HL-60 (cell line): ENCODE measurements at regions not wholly inside any gene's neighbourhood (a gene's known extent, or its start where the extent isn't known, plus 50 kb on each side); places are given as distances from the start of the nearest gene placed in this dataset.

ENCODE experiments used
- GABPA ChIP-seq: IDR thresholded peaks from 2 replicates; pipeline ENCODE4 v1.6.1; 2012; ENCODE audit warnings: low read depth
- POLR2AphosphoS5 ChIP-seq: IDR thresholded peaks from 2 replicates; pipeline ENCODE4 v1.6.1; 2012; ENCODE audit warnings: low read depth
- TF ChIP-seq, protein P1 (sequence below): IDR thresholded peaks from one replicate; pipeline ENCODE4 v1.5.1; 2011; ENCODE audit warnings: low read length, control low read depth, inconsistent platforms; ENCODE audit not compliant: insufficient read depth
- TF ChIP-seq, protein P2 (sequence below): IDR thresholded peaks from 2 replicates; pipeline ENCODE4 v1.6.1; 2012; ENCODE audit warnings: low read depth; ENCODE audit not compliant: insufficient replicate concordance

DNA sequence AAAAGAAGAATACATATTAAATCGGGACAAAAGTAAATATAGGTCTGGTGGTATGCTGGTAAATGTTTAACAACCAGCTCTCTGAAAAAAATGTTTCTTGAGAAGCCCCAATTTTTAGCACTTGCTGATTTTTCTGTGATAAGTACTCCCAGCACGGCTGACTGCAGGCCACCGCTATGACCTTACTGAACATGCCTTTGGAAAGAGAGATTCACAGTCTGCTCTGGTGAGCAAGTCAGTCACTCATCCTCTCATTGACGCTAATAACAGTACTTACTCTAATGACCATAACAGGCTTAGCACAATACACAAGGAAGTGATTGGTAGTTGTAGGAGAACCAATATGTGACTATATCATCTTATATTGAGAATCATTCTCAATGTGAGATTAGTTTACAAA, 98.9 kb upstream of the BLTP1 start:
- TF ChIP-seq POLR2AphosphoS5 (no peak), GABPA (no peak)
- TF ChIP-seq, protein P1, sequence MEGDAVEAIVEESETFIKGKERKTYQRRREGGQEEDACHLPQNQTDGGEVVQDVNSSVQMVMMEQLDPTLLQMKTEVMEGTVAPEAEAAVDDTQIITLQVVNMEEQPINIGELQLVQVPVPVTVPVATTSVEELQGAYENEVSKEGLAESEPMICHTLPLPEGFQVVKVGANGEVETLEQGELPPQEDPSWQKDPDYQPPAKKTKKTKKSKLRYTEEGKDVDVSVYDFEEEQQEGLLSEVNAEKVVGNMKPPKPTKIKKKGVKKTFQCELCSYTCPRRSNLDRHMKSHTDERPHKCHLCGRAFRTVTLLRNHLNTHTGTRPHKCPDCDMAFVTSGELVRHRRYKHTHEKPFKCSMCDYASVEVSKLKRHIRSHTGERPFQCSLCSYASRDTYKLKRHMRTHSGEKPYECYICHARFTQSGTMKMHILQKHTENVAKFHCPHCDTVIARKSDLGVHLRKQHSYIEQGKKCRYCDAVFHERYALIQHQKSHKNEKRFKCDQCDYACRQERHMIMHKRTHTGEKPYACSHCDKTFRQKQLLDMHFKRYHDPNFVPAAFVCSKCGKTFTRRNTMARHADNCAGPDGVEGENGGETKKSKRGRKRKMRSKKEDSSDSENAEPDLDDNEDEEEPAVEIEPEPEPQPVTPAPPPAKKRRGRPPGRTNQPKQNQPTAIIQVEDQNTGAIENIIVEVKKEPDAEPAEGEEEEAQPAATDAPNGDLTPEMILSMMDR, result no peak
- TF ChIP-seq, protein P2, sequence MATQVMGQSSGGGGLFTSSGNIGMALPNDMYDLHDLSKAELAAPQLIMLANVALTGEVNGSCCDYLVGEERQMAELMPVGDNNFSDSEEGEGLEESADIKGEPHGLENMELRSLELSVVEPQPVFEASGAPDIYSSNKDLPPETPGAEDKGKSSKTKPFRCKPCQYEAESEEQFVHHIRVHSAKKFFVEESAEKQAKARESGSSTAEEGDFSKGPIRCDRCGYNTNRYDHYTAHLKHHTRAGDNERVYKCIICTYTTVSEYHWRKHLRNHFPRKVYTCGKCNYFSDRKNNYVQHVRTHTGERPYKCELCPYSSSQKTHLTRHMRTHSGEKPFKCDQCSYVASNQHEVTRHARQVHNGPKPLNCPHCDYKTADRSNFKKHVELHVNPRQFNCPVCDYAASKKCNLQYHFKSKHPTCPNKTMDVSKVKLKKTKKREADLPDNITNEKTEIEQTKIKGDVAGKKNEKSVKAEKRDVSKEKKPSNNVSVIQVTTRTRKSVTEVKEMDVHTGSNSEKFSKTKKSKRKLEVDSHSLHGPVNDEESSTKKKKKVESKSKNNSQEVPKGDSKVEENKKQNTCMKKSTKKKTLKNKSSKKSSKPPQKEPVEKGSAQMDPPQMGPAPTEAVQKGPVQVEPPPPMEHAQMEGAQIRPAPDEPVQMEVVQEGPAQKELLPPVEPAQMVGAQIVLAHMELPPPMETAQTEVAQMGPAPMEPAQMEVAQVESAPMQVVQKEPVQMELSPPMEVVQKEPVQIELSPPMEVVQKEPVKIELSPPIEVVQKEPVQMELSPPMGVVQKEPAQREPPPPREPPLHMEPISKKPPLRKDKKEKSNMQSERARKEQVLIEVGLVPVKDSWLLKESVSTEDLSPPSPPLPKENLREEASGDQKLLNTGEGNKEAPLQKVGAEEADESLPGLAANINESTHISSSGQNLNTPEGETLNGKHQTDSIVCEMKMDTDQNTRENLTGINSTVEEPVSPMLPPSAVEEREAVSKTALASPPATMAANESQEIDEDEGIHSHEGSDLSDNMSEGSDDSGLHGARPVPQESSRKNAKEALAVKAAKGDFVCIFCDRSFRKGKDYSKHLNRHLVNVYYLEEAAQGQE, result no peak
